ENCODE measurements at regions not wholly inside any gene's neighbourhood (a gene's known extent, or its start where the extent isn't known, plus 50 kb on each side); places are given as distances from the start of the nearest gene placed in this dataset.

- TF ChIP-seq YY1 (IDR thresholded peaks at IDR 0.05; ENCODE audit: insufficient read depth, insufficient read length) (no peak), ZNF274 (IDR thresholded peaks at IDR 0.05; ENCODE audit: low read depth, low read length) (no peak)
Measured at GRCh38 chr13:67588607-67589006, 358.5 kb upstream of the PCDH9 start.
